Stimulated activated CD8-positive, alpha-beta memory T cell treated with anti-CD3 and anti-CD28 coated beads, Interleukin-7, amount 100 ng/mL, for 1 hour (primary cell): ENCODE measurements at regions not wholly inside any gene's neighbourhood (a gene's known extent, or its start where the extent isn't known, plus 50 kb on each side); places are given as distances from the start of the nearest gene placed in this dataset.
"Not testable (repeated sequence)": the region's sequence is repeated elsewhere in the genome, so short reads cannot be mapped to it uniquely, and the experiment has no call there.

Source experiments
- DNase-seq, 2 donors: peaks; one replicate each; pipeline ENCODE4 v3.0.0-alpha.2; 2020; ENCODE audit warnings: low read depth in 2 of 2

DNA sequence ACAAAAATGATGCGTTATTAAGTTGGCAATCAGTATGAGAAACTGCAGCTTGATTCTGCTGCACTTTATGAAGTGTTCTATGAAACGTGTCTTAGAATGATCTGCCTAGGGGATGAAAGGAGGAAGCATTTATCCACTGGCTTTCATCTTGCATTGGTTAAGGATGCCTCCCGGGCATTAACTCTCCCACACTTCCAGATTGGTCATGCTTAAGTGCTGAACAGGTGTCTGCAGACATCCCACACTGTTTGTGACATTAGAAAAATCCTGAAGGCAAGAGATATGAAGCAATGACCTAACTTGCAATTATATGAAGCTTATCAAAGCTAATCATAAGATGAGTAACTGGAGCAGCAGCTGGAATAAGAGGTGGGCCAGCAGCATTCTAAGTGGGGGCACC lies 437.3 kb downstream of the NSUN3 start:
- DNase-seq = no peak

DNA sequence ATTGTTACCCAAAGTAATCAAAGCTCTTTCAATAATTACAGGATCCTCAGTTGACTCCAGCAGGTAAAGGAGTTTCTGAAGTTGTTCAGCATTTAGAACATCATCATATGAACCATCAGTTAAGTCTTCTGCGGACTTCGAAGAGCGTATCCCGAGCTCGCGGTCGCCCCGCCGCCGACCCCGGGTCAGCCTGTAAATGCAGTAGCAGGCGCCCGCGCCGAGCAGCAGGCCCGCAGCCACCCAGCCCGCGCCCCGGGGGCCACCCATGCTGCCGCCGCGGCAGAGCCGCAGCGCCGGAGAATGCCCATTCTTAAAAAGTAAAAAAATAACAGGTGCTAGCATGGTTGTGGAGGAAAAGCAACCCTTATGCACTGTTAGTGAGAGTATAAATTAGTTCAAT lies 444.5 kb downstream of the NSUN3 start:
- DNase-seq = not testable (repeated sequence)

DNA sequence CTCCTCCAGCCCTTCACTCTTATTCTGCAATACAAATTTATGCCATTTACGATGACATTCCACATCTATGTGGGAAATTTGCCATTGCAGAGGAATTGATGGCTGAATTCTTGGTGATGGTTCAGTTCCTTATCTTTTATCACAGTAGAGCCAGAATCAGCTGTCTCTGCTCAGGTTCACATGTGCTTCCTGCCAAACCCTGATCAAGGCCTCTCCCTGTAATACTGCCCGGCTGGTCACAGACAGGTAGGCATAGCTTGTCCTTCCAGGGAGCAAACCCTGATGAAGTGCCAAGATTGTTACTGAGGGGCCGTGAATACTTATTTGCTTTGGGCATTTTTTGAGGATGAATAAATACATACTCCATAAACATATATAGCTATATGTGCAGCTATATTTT lies 450.0 kb downstream of the NSUN3 start:
- DNase-seq = no peak

- no peak for DNase-seq
Observed at GRCh38 chr3:94513600-94513999, 450.7 kb downstream of the NSUN3 start.

DNA sequence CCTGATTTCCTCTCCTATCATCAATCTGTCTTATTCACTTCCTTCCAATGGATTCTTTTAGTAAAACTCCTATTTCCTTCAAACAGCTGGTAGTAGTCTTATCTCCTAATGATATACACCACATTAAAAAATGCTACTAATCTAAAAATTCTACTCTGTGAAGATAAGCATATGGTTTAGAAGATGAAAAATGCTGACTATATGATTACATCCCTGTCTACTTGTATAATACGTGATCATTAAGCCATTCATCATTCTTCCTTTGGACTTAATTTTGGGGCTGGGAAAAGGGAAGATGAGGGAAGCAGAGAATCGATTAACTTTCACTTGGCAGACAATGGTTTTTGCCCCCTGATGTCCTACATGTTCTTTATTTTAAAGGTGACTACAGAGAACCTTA lies 453.1 kb downstream of the NSUN3 start:
- DNase-seq = no peak

- DNase-seq = no peak
Observed at GRCh38 chr3:94520364-94520763, 457.5 kb downstream of the NSUN3 start.

GRCh38 chr3:94522488-94522887 lies 459.6 kb downstream of the NSUN3 start:
- DNase-seq = no peak

DNA sequence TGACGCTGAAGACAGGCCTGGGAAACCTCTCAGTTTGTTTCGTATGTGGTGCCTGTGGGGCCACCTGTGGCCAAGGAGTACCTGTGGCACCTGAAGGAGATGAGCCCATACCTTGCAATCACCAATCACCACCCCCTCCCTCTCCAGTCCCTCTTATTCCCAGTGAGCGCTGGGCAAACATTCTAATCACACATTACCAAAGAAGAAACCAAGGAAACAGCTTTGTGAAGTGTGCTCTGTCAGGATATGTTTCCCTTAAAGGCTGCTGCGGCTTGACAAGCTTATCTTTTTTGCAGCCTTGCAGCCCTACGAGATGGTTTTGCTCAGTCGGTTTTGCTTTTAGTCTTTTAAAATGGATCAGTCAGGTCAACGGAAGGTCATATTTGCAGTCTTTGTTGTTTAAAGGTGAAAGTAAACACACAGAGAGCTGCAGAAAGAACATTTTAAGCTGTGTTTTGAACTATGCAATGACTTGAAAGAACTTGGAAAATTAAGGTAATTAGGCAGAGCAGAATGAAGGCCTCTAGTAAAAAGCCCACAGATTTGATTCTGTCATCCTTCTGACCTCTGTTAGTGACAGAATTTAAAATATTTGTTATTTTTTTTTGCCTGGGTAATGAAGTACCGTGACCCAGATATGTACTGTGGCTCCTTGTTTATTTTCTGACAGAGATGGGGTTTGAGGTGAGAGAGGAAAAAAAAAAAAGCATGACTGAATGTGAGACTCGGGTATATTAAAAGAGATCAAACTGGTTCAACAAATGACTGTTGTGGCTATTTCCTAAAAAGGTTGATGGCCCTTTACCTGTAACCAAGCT lies 461.4 kb downstream of the NSUN3 start:
- no peak for DNase-seq

- DNase-seq = no peak
Observed at GRCh38 chr3:94525043-94525442, 462.2 kb downstream of the NSUN3 start.

DNA sequence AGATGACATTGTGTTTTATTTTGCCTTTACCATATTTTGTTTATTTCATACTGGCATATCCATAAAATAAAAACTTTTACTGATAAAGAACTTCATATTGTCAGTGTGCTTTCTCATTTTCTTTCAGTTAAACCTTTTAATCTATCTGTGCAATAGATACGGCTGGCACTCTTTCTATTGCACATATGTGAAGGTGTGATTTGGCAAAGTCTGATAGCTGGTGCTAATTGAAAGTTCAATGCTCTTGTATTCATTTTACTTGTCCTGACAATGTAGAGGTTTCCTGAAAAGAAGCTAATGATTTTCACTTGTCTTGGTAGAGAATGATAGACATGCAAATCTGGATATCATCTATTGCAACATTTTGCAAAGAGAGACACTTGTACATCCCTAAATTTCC lies 467.0 kb downstream of the NSUN3 start:
- DNase-seq = no peak

DNA sequence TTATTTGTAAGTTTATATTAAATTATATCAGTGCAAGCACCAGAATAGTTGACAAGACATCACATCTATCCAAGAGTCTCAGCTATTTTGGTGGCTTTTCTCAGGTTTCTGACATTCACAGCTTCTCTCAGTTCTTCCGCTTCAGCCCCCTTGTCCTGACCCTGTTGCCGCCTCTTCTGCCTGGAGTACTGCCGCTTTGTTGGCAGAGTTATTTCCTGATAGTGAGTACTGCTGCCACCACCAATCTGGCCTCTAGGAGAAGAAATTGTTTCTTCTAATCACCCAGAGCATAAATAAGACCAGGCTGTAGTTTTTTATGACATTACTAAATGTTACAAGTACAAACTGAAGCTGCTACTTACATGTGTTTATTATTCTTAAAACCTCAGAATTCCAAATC lies 470.1 kb downstream of the NSUN3 start:
- no peak for DNase-seq

GRCh38 chr3:94539937-94540336 lies 477.1 kb downstream of the NSUN3 start:
- no peak for DNase-seq

DNA sequence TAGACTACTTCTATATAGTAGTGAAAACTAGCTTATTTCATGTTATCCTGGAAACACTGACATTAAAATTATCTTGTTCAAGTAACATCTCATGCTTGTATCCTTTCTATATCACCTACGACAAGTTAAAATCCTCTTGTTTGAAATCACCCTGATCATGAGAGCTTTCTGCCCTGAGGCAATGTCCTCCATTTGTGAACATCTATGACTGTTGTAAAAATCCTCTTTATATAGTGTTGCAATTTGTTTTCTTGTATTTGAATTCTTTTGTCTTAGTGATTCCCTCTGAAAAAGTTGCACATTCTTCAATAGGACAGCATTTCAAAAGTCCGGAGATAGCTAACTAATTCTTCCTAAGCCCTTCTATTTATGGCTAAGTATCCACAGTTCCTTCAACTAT lies 480.3 kb downstream of the NSUN3 start:
- no peak for DNase-seq

- DNase-seq = no peak
Observed at GRCh38 chr3:94544131-94544789, 481.4 kb downstream of the NSUN3 start.

DNA sequence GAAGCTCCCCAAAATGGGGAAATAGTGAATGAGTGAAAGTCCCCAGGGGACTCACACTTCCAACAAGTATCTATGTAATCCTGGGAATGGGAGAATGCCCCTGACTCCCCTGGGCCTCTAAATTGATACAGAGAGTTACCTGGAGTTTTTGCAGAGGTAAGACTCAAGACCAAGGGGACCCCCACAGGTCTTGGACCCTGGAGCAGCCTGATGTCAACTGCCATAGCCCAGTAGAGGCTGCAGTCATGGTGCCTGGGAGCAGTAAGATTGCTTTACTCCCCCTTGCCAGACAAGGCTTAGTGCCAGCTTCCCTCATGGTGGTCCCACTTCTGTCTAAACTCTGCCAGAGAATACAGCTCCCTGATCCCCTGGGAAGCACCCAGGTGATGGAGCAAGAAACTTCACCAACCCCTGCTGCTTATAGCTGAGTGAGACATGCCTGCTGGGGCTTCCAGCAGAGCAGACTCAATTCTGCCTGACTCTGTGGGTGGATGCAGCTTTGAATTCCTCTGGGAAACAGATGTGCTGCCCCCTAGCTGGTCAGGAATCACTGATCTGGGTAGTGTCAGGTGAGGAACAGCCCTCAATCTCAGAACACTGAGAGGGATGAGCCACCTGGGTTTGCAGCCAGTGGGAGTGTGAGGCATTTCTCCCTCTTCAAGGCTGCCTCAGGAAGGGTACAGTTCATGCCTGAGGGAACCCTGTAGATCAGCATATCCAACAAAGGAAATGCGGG lies 485.9 kb downstream of the NSUN3 start:
- no peak for DNase-seq

- no peak for DNase-seq
Observed at GRCh38 chr3:94561094-94561493, 498.2 kb downstream of the NSUN3 start.

GRCh38 chr3:94564247-94564646 lies 501.4 kb downstream of the NSUN3 start:
- DNase-seq = no peak

DNA sequence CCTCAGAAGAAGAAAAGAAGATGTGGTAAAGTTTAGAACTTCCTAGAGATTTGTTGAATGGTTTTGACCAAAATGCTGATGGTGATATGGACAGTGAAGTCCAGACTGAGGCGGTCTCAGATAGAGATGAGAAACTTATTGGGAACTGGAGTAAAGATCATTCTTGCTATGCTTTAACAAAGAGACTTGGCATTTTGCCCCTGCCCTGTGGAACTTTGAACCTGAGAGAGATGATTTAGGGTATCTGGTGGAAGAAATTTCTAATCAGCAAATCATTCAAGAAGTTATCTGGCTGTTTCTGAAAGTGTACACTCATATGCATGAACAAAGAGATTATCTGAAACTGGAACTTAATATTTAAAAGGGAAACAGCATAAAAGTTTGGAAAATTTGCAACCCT lies 505.2 kb downstream of the NSUN3 start:
- DNase-seq = no peak

GRCh38 chr3:94573337-94573736 lies 510.5 kb downstream of the NSUN3 start:
- no peak for DNase-seq

GRCh38 chr3:94587291-94587690 lies 524.4 kb downstream of the NSUN3 start:
- no peak for DNase-seq

DNA sequence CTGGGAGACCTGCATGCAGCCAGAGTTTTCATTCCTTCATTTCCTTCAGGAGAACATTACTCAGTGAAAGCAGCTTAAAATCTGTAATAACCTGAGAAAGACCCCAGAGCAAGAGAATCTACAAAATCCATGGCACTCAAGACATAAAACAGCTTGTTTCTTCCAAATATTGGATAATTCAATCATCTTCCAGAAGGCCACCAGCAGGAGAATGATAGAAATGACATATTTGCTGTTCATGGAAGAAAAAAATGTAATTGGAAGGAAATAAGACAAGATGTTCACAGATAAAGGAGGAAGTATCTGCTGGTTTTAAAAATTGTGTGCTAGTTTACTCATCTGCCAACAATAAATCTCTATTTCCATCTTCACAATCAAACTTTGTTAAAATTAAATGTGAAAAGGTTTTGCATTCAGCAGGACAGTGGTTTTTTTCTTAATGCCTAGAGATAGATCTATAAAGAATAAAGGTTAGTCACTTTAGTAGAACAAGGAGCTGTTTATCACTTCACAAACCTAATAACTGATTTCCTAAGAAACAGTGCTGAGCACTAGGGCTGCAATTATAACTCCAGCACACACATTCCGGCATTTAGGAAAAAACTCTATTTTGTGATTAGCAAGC lies 530.8 kb downstream of the NSUN3 start:
- no peak for DNase-seq

DNA sequence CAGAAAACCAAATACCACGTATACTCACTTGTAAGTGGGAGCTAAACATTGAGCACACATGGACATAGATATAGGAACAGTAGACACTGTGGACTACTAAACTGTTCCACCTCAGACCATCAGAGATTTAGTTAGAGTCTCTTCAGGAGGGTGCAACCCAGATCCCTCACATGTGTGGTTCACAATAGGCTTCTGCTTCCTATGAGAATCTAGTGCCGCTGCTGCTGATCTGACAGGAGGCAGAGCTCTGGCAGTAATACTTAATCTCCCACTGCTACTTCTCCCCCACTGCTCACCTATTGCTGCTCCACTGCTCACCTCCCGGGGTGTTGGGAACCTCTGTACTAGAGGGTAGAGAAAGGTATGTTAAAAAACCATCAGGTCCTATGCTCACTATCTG lies 533.3 kb downstream of the NSUN3 start:
- DNase-seq = no peak
